GM21825 (cell line): ENCODE measurements at regions not wholly inside any gene's neighbourhood (a gene's known extent, or its start where the extent isn't known, plus 50 kb on each side); places are given as distances from the start of the nearest gene placed in this dataset.

Source experiments
- ATAC-seq: cut with Tn5 transposase; IDR thresholded peaks from one replicate; pipeline ENCODE4 v1.9.1; 2021; ENCODE audit warnings: mild to moderate bottlenecking, moderate library complexity; ENCODE audit not compliant: unreplicated experiment

- ATAC-seq: no peak
Measured at GRCh38 chr13:106352850-106353249, 182.6 kb downstream of the EFNB2 start.

- ATAC-seq: no peak
Measured at GRCh38 chr13:106351251-106351650, 184.2 kb downstream of the EFNB2 start.

GRCh38 chr13:106350208-106350607 is 185.3 kb downstream of the EFNB2 start:
- no peak for ATAC-seq

GRCh38 chr13:106349080-106349931 is 186.2 kb downstream of the EFNB2 start:
- no peak for ATAC-seq

- no peak for ATAC-seq
Measured at GRCh38 chr13:106348075-106348840, 187.2 kb downstream of the EFNB2 start.

- ATAC-seq: no peak
Measured at GRCh38 chr13:106344342-106344741, 191.1 kb downstream of the EFNB2 start.

- ATAC-seq: no peak
Measured at GRCh38 chr13:106343836-106344235, 191.6 kb downstream of the EFNB2 start.

- ATAC-seq: no peak
Measured at GRCh38 chr13:106340249-106340648, 195.2 kb downstream of the EFNB2 start.

- no peak for ATAC-seq
Measured at GRCh38 chr13:106337096-106337850, 198.2 kb downstream of the EFNB2 start.

GRCh38 chr13:106336668-106337067 is 198.8 kb downstream of the EFNB2 start:
- no peak for ATAC-seq

GRCh38 chr13:106332621-106333020 is 202.8 kb downstream of the EFNB2 start:
- no peak for ATAC-seq

- ATAC-seq: no peak
Measured at GRCh38 chr13:106331116-106331515, 204.3 kb downstream of the EFNB2 start.

- no peak for ATAC-seq
Measured at GRCh38 chr13:106329941-106330340, 205.5 kb downstream of the EFNB2 start.

GRCh38 chr13:106326751-106327150 is 208.7 kb downstream of the EFNB2 start:
- no peak for ATAC-seq

- no peak for ATAC-seq
Measured at GRCh38 chr13:106324444-106324843, 211.0 kb downstream of the EFNB2 start.

- ATAC-seq: no peak
Measured at GRCh38 chr13:106322628-106323027, 212.8 kb downstream of the EFNB2 start.

GRCh38 chr13:106318941-106319411 is 216.5 kb downstream of the EFNB2 start:
- no peak for ATAC-seq

GRCh38 chr13:106314417-106314816 is 221.0 kb downstream of the EFNB2 start:
- no peak for ATAC-seq

- no peak for ATAC-seq
Measured at GRCh38 chr13:106311004-106311403, 224.5 kb downstream of the EFNB2 start.

GRCh38 chr13:106310291-106310865 is 225.1 kb downstream of the EFNB2 start:
- ATAC-seq: no peak

- no peak for ATAC-seq
Measured at GRCh38 chr13:106306748-106307277, 228.6 kb downstream of the EFNB2 start.
